Activated T-helper 1 cell treated with anti-CD3 and anti-CD28 coated beads, Interleukin-2, amount 50 U/mL, for 16 hours (primary cell): ENCODE measurements at regions not wholly inside any gene's neighbourhood (a gene's known extent, or its start where the extent isn't known, plus 50 kb on each side); places are given as distances from the start of the nearest gene placed in this dataset.
"Not testable (repeated sequence)": the region's sequence is repeated elsewhere in the genome, so short reads cannot be mapped to it uniquely, and the experiment has no call there.

ENCODE experiments used
- DNase-seq, 2 donors: peaks; one replicate each; pipeline ENCODE4 v3.0.0-alpha.2; 2020; ENCODE audit warnings: low read depth in 1 of 2, low spot score in 1 of 2

- no peak for DNase-seq
Measured at GRCh38 chr9:99475401-99476065, 253.5 kb downstream of the SEC61B start.

DNA sequence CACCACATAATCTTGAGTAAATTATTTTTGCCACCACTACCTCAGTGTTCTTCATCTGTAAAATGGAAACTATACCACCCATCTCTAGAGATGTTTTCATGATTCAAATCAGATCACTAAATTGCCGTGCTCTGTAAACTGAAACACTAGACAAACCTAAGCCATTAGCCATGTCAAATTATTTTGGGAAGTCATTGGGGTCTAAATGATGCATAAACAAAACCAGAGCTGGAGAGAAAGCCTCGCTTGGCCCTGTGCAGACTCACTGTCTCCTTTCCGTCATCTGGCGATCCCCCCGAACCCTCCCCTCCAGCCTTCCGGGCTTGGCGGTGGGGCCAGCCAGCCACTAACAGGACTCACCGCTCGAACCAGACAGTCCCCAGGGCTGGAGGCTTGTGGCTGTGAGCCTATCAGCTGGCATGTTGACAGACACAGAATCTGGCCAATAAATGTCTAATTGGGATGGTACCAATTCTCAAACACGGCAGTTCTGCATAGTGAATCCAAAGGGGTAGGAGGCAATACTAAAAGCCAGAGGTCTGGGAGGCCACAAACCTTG is 256.5 kb downstream of the SEC61B start:
- DNase-seq: no peak

GRCh38 chr9:99479929-99480328 is 257.8 kb downstream of the SEC61B start:
- no peak for DNase-seq

DNA sequence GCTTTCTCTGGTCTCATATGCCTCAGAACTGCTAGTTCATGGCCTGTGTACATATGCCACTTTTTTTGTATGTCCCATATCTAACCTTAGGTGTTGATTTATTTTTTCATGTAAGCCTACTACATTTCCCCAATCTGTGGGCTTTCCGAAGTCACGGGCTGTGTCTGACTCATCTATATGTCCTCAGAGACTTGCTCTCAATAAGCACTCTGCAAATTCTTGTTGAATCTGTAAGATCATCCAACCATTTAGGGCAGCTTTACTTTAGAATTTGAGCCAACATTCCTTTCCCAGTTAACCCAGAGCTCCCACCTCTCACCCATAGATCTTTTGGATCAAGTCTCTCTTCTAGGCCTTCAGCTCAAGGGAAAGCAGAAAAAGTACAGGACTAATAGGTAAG is 263.4 kb downstream of the SEC61B start:
- no peak for DNase-seq

- DNase-seq: no peak
Measured at GRCh38 chr9:99486684-99487083, 264.6 kb downstream of the SEC61B start.

DNA sequence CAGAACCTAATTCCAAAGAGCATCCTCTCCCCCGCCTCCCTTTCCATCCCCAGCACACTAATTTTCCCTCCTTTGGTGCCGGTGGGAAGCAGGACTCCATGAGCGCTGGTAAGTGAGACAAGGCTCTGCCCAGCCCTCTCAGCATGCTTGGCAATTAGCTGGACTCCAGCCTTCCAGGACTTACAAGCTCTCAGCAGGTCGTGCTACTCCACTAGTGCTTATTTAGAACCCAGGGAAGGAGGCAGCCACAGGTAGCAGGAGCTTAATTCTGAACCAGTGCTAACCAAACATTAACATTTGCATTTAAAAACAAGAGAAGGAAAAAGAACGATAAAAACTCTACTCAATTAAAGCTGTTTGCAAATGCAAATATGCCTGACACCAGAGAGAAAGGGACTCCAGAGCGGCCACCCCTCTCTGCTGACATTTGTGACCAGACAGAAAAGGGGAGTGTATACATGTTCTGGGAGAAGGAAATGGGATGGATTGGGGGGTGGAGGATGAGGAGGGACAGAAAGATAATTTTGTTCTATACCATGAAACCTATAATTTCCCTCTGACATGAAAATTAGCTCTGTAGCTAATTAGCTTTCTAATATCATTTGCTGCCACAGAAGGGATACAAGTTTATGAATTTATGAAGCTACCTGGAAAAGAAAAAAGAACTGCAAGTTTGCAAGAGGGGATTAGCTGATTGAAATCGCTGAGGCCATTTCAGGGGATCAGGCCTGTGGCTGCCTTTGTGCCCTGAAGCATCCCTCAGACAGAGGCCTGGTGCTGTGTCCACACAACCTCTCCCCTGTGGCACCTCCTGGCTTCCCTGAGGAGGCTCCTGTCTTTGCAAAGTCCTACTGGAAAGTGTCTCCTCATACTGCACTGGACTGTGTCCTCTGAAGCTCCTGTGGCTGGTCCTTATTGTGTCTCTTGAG is 266.3 kb downstream of the SEC61B start:
- DNase-seq: no peak

DNA sequence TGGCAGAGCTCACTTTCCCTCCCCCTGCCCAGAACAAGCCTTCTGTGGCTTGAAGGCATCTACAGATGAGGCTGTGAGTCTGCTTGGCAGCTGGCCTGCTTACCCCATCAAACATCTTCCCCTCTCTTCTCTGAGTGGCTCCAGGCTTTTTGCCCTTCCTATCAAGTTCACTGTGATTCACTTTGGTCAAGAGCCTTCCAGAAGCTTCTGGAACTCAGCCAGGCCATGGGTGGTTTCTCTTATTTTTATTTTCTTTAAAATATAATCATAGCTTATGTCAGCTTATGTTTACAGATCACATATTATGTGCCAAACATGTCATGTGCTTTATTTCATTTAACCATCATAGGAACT is 267.0 kb downstream of the SEC61B start:
- no peak for DNase-seq

GRCh38 chr9:99490729-99491128 is 268.6 kb downstream of the SEC61B start:
- DNase-seq: no peak

- no peak for DNase-seq
Measured at GRCh38 chr9:99491408-99492158, 269.5 kb downstream of the SEC61B start.

GRCh38 chr9:99497641-99498040 is 275.6 kb downstream of the SEC61B start:
- DNase-seq: no peak

DNA sequence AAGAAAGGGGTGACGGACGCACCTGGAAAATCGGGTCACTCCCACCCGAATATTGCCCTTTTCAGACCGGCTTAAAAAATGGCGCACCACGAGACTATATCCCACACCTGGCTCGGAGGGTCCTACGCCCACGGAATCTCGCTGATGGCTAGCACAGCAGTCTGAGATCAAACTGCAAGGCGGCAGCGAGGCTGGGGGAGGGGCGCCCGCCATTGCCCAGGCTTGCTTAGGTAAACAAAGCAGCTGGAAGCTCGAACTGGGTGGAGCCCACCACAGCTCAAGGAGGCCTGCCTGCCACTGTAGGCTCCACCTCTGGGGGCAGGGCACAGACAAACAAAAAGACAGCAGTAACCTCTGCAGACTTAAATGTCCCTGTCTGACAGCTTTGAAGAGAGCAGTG is 276.9 kb downstream of the SEC61B start:
- not testable (repeated sequence) for DNase-seq

- DNase-seq: no peak
Measured at GRCh38 chr9:99505936-99506335, 283.9 kb downstream of the SEC61B start.

- DNase-seq: no peak
Measured at GRCh38 chr9:99506747-99507348, 284.8 kb downstream of the SEC61B start.

DNA sequence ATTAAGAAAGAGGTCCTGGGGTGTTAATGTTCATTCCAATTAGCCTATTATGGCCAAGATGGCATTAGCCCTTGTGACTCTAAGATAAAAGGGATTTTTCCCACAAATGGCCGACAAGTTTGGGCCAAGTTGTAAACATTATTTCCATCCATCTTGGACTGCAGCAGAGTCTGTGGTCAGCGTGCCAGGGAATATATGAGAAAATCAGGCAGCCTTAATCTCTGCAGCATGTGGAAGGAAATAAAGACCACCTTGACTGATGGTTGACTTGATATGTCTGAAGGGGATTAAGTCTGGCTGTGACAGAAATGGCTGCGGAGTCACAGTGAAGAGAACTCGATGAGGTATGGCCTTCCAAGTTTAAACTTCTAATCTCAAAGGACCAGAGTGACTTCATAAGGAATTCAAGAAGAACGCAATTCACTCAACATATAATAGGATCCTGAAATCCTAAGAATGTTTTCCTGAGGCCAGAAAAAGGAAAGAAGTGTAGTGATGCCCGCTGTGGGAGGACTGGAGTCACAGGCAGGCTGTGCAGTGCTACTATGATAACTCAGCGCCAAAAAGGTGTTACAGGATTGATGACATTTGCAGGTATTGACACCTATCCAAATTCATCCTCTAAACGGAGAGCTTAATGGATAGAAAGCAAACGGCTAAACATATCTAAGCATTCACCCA is 287.1 kb downstream of the SEC61B start:
- no peak for DNase-seq

- no peak for DNase-seq
Measured at GRCh38 chr9:99509900-99510535, 287.9 kb downstream of the SEC61B start.

- no peak for DNase-seq
Measured at GRCh38 chr9:99511723-99512122, 289.6 kb downstream of the SEC61B start.

DNA sequence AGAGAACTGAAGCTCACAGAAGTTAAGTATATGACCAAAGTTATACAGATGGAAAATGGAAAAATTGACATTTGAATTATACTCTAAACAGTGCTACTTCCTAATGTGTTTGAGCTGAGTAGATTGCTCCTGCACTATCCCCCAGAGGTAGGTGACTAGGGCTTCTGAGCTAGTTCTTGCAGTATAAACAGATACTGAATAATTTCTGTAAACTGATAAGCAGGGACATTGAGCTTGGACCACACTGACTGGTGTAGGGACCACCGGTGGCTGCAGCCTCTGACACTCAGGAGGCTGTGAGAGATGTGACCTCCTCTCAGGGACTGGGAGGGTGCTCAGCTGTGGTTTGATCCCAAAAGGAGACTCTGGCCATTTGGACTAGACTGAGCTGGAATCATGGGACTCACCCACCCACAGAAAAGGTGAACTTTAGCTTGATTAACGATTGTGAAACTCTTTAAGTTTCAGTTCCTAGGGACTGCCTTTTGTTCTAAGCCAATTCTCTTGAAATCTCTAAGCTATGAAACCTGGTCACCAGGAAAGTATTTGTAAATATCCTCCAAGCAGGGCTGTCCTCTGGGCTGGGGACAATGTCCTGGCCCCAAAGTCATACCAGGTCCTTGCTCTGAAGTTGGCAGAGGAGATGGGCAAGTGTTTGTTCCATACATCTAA is 291.5 kb downstream of the SEC61B start:
- DNase-seq: no peak

DNA sequence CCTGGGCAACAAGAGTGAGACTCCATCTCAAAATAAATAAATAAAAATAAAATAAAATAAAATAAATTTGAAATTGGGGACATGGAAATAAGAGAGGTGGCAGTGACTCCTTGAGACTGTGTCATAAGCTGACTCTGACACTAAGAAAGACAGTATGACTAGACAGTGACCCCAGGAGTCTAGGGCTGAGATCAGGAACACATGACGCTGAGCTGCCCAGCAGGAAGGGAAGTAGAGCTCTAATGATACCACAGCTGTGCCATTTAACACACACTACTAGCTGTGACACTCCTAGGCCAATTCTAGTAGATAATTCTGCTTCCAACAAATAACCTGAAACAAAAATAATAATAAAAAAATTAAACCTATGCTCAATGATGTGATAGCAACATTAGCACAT is 293.0 kb downstream of the SEC61B start:
- no peak for DNase-seq

GRCh38 chr9:99515895-99516656 is 294.0 kb downstream of the SEC61B start:
- DNase-seq: no peak
